Heart left ventricle (tissue), 16 donors: ENCODE measurements at regions not wholly inside any gene's neighbourhood (a gene's known extent, or its start where the extent isn't known, plus 50 kb on each side); places are given as distances from the start of the nearest gene placed in this dataset.

Experiments used
- ATAC-seq, 4 donors: fragments of 200-7000 bp; cut with Tn5 transposase; one replicate each; pipeline ENCODE4 v1.9.1; 2020 to 2022; ENCODE audit warnings: moderate library complexity in 4 of 4, mild to moderate bottlenecking in 3 of 4, moderate number of reproducible peaks in 1 of 4
- DNase-seq, 5 donors: peaks; one replicate each; pipeline ENCODE4 v3.0.0-alpha.2; 2020
- H3K27ac ChIP-seq, 12 donors: fragments of 200-600 bp; sonication (generic) in 4 of 12; one replicate each; pipeline versions ENCODE4 v1.5.0 to v1.8.0; 2016 to 2022; ENCODE audit warnings: mild to moderate bottlenecking in 2 of 12
- H3K27me3 ChIP-seq, 9 donors: fragments of 200-600 bp; sonication (generic) in 2 of 9; one replicate each; pipeline versions ENCODE4 v1.5.1 to v1.8.0; 2016 to 2022; ENCODE audit warnings: mild to moderate bottlenecking in 3 of 9
- H3K36me3 ChIP-seq, 9 donors: fragments of 200-600 bp; sonication (generic) in 2 of 9; one replicate each; pipeline versions ENCODE4 v1.5.0 to v1.8.0; 2018 to 2022; ENCODE audit warnings: mild to moderate bottlenecking in 2 of 9
- H3K4me1 ChIP-seq, 12 donors: fragments of 200-600 bp; sonication (generic) in 4 of 12; one replicate each; pipeline versions ENCODE4 v1.5.0 to v1.8.0; 2016 to 2022; ENCODE audit warnings: mild to moderate bottlenecking in 3 of 12
- H3K4me3 ChIP-seq, 12 donors: fragments of 200-600 bp; sonication (generic) in 4 of 12; one replicate each; pipeline versions ENCODE4 v1.5.0 to v1.8.0; 2017 to 2022; ENCODE audit warnings: mild to moderate bottlenecking in 9 of 12, moderate library complexity in 4 of 12
- H3K9me3 ChIP-seq, 12 donors: fragments of 200-600 bp; sonication (generic) in 4 of 12; one replicate each; pipeline versions ENCODE4 v1.5.0 to v1.8.0; 2016 to 2022; ENCODE audit warnings: mild to moderate bottlenecking in 1 of 12
- POLR2A ChIP-seq, 2 donors: fragments of 450-650 bp; IDR thresholded peaks; one replicate each; pipeline ENCODE4 v1.6.1; 2017; ENCODE audit warnings: antibody characterized with exemption in 2 of 2, mild to moderate bottlenecking in 2 of 2, moderate library complexity in 2 of 2
- WGBS, 4 donors: extraction: QIAGEN DNeasy Blood & Tissue Kit in 2 of 4; methylation state at CpG; one replicate each; pipeline versions ENCODE4 v1.1.5 to v1.1.7; 2013 to 2018; 5-methylcytosine and 5-hydroxymethylcytosine counted together
- intact Hi-C, 10 donors: fragments of 100-400 bp; cut with DNase I; formaldehyde crosslinking; loops; one replicate each; pipeline versions ENCODE4 v1.11.1 to v1.14.2; 2022
- TF ChIP-seq, protein P1 (sequence below), 12 donors: fragments of 200-600 bp; sonication (generic) in 4 of 12; IDR thresholded peaks; one replicate each; pipeline versions ENCODE4 v1.5.0 to v1.8.0; 2018 to 2022; ENCODE audit warnings: antibody characterized with exemption in 12 of 12, mild to moderate bottlenecking in 5 of 12
- donor health status: ischemic (EF 13 %, LVEDD 7.1; RV severe dilation, severe dysfunction).
- donor health status: healthy with polysubstance abuse.
- donor health status: DM: no; HTN: yes; CAD: no.
- donor health status: DM: no; HTN: no; CAD: no.
- donor health status: ischemic (EF 25% LVEDD 6.9; RV normal size, moderate dysfunction).
- donor health status: ischemic (EF 25% LVEDD 5.7; RV mildly dilated, moderate dysfunction).
- donor health status: healthy.
- donor health status: DM: yes; HTN: yes; CAD: no.
- donor health status: ischemic (EF 35%, LVEDD 5.7; RV mildly dilated, moderate dysfunction).
- donor health status: nonischemic (EF 11% LVEDD 7.7; RV severe dilation, severe dysfunction).
- donor health status: DM: yes; HTN: yes; CAD: no.
- donor health status: PGD.
- donor health status: ischemic (EF 29% LVEDD 5.4; RV normal size, mild dysfunction).
- donor health status: nonischemic (EF 23%, LVEDD 6.1; RV moderate dilation, normal function).

DNA sequence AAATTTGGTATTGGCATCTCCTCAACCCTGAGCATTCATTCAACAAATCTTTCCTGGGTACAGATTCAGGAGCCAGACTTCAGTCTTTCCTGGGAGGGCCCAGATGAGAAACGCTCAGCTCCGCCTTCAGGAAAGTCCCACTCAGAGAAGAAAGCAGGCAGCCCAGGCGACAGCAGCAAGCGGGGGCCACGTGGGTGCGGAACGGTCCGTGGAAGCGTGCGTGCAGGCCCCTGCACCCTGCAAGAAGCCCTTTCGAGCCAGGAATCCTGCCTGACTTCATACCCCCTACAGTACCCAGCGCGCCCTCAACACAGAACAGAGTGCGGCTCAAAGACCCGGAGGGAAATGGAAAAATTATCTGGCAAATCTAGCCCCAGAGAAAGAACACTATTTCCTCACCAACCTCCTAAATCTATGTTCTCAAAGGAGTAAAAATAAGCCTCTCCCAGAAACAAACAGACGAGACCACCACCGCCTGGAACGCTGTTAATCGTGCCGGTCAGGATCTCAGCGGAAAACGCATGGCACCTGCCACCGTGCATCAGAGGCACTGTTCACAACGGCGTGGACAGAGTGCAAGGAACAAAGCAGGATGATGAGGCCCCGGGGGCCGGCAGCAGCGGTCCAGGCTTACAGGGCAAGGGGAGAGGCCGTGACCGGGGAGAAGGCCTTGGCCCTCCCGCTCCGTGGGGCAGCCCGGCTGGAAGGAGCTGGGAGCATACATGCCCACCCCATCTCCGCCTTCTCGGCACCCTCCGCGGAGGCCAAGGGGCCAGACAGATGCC is 318.3 kb downstream of the EIPR1 start:
- 58 to 74% (median 68%) methylated on average over 33 to 37 of the region's 37 CpGs for WGBS, 4 donors
- H3K27me3 ChIP-seq, result peaks cover 0 to 32% (median 0%) of the 10 kb centered on the region in 9 donors
- H3K4me3 ChIP-seq, result no peak overlapping the region
- DNase-seq (no peak), ATAC-seq (no peak)
- H3K4me1 ChIP-seq, result no peaks in the 10 kb centered on the region
- H3K9me3 ChIP-seq, result peaks cover 0 to 3% (median 0%) of the 10 kb centered on the region in 12 donors
- TF ChIP-seq POLR2A (IDR thresholded peaks at IDR 0.05), result no peak
- TF ChIP-seq, protein P1, sequence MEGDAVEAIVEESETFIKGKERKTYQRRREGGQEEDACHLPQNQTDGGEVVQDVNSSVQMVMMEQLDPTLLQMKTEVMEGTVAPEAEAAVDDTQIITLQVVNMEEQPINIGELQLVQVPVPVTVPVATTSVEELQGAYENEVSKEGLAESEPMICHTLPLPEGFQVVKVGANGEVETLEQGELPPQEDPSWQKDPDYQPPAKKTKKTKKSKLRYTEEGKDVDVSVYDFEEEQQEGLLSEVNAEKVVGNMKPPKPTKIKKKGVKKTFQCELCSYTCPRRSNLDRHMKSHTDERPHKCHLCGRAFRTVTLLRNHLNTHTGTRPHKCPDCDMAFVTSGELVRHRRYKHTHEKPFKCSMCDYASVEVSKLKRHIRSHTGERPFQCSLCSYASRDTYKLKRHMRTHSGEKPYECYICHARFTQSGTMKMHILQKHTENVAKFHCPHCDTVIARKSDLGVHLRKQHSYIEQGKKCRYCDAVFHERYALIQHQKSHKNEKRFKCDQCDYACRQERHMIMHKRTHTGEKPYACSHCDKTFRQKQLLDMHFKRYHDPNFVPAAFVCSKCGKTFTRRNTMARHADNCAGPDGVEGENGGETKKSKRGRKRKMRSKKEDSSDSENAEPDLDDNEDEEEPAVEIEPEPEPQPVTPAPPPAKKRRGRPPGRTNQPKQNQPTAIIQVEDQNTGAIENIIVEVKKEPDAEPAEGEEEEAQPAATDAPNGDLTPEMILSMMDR (IDR thresholded peaks at IDR 0.05), result no peak
- intact Hi-C loops, result no loop called here
- no peaks in the 10 kb centered on the region for H3K36me3 ChIP-seq
- H3K27ac ChIP-seq, result no peak overlapping the region

DNA sequence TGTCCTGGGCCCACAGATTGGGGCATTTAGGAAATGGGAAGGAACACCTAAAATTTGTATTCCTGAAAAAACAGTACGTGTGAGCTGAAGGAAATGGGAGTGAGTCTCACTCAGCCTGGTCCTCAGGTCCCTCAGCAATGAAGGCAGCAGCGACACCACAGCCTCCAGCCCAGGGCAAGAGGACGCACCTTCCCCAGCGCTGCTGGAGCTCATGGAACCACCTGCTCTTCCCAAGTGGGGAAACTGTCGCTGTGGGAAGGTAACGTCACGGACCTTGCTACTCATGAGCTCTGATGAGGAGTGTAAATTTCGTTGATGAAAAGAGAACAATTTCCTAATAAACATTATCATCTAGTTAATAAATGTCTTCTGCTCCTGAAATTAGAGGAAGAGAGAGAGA is 323.6 kb downstream of the EIPR1 start:
- 77 to 88% (median 86%) methylated on average over 8 of the region's 8 CpGs for WGBS, 4 donors
- no peak overlapping the region for H3K4me3 ChIP-seq
- no peak for TF ChIP-seq POLR2A (IDR thresholded peaks at IDR 0.05)
- intact Hi-C loops, result no loop called here
- ATAC-seq (no peak), DNase-seq (no peak)
- H3K27ac ChIP-seq, result no peak overlapping the region
- H3K4me1 ChIP-seq, result no peaks in the 10 kb centered on the region
- peaks cover 0 to 3% (median 0%) of the 10 kb centered on the region in 9 donors for H3K27me3 ChIP-seq
- peaks cover 0 to 3% (median 0%) of the 10 kb centered on the region in 12 donors for H3K9me3 ChIP-seq
- H3K36me3 ChIP-seq, result no peaks in the 10 kb centered on the region

DNA sequence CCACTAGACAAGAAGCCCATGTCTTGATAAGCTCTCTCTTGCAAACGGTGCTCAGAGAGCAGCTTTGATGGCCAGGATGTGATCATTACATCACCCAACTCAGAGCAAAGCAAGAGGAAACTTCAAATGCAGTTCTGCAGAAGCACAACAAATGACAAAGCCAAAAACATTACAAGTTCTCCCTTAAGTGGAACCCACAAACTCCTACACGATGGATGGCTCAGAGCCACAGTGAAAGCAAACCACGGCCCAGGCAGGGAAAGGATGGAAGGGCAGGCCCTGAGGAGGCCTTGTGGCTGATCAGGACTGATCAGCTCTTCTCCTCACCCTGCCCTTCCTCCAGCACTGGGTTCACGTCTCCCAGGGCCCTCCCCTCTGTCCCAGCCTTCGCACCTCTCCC is 326.4 kb downstream of the EIPR1 start:
- WGBS, 4 donors, result 52 to 66% (median 63%) methylated on average over 5 of the region's 5 CpGs
- Histone ChIP-seq H3K27ac (no peak overlapping the region), H3K4me1 (no peaks in the 10 kb centered on the region), H3K4me3 (no peak overlapping the region), H3K36me3 (no peaks in the 10 kb centered on the region), H3K27me3 (no peaks in the 10 kb centered on the region), H3K9me3 (peaks cover 0 to 3% (median 0%) of the 10 kb centered on the region in 12 donors)
- DNase-seq, result no peak
- TF ChIP-seq, protein P1 (IDR thresholded peaks at IDR 0.05), result no peak
- TF ChIP-seq POLR2A (IDR thresholded peaks at IDR 0.05), result no peak
- intact Hi-C loops, result no loop called here
- peak in 3 of 4 donors; percentile 38 to 67 (median 47) for ATAC-seq

DNA sequence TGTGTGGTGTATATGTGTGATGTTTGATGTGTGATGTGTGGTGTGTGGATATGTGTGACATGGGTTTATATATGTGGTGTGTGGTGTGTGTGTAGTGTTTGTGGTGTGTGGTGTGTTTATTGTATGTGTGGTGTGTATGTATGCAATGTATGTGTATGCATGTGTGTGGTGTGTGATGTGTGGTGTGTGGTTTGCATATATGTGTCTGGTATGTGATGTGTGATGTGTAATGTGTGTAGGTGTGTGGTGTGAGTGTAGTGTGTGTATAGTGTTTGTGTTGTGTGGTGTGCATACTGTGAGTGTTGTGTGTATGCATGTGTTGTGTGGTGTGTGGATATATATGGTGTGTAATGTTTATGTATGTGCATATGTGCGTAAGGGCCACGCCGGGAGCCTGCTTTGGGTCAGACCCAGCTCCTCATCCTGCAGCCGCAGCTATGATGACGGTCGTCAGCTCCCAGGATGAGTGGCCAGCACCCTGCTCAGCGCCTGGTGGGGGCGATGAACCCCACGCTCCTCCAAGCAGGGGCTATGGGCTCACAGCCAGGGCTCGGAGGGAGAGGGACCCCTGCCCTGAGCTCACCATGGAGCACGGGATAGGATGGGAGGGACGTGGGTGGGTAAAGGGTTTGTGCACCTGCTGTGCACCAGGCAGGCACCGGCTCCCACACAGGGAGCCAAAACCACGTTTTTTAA is 331.3 kb downstream of the EIPR1 start:
- H3K9me3 ChIP-seq, result no peaks in the 10 kb centered on the region
- H3K4me1 ChIP-seq, result peaks cover 0 to 16% (median 0%) of the 10 kb centered on the region in 12 donors
- H3K27ac ChIP-seq, result no peak overlapping the region
- 78 to 87% (median 84%) methylated on average over 12 to 14 of the region's 14 CpGs for WGBS, 4 donors
- no peaks in the 10 kb centered on the region for H3K36me3 ChIP-seq
- no peak for ATAC-seq
- intact Hi-C loops, result no loop called here
- no peak for DNase-seq
- H3K4me3 ChIP-seq, result no peak overlapping the region
- no peak for TF ChIP-seq POLR2A (IDR thresholded peaks at IDR 0.05)
- TF ChIP-seq, protein P1 (IDR thresholded peaks at IDR 0.05), result no peak
- no peaks in the 10 kb centered on the region for H3K27me3 ChIP-seq
